H1 (cell line): ENCODE measurements at regions not wholly inside any gene's neighbourhood (a gene's known extent, or its start where the extent isn't known, plus 50 kb on each side); places are given as distances from the start of the nearest gene placed in this dataset.

Experiments
- CREB1 ChIP-seq: IDR thresholded peaks from 2 replicates; pipeline ENCODE4 v1.6.1; 2012; ENCODE audit warnings: inconsistent platforms
- CTBP2 ChIP-seq: IDR thresholded peaks from 2 replicates; pipeline ENCODE4 v1.7.0; 2011; ENCODE audit warnings: borderline replicate concordance, mild to moderate bottlenecking, moderate library complexity, mixed read lengths, low read length; ENCODE audit not compliant: insufficient read depth, insufficient read length
- SP1 ChIP-seq: IDR thresholded peaks from 2 replicates; pipeline ENCODE4 v1.6.1; 2011; ENCODE audit warnings: low read depth, low read length
- TAF7 ChIP-seq: optimal IDR thresholded peaks from 2 replicates; pipeline ENCODE3; 2011; ENCODE audit warnings: low read depth, mild to moderate bottlenecking, inconsistent platforms, low read length, moderate library complexity, borderline replicate concordance
- TCF12 ChIP-seq: IDR thresholded peaks from 2 replicates; pipeline ENCODE4 v1.6.1; 2011; ENCODE audit warnings: low read depth, mild to moderate bottlenecking, low read length
- TF ChIP-seq, protein P1 (sequence below), 3 experiments: IDR thresholded peaks; 1 replicate in 2 of 3; 2 replicates in 1 of 3; pipeline versions ENCODE4 v1.5.1 to v1.6.1; 2011; ENCODE audit warnings: low read length in 3 of 3, mild to moderate bottlenecking in 3 of 3, inconsistent platforms in 2 of 3, low read depth in 1 of 3, moderate library complexity in 1 of 3; ENCODE audit not compliant: insufficient read depth in 1 of 3; ENCODE audit errors: control extremely low read depth in 1 of 3
- TF ChIP-seq, protein P2 (sequence below): IDR thresholded peaks from 2 replicates; pipeline ENCODE4 v1.6.1; 2011; ENCODE audit warnings: low read depth, mild to moderate bottlenecking, low read length; ENCODE audit not compliant: insufficient read depth

DNA sequence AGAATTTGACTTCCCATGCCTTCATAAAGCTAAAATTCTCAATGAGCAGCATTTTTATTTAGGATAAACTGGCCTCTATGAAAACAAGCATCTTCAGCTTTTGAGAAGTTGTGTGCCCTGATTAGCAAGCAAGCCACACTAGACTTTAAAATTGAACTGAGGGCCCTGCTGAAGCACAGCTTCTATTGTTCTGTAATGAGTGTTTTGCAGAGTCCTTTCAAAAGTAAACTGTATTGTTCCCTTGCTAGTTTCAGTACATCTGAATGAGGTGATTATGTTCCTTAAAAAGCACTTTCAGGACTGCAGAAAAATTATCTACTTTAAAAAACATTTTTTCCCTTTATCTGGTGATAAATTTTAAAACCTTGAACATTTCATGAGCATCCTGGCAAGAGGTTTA lies 113.3 kb upstream of the PRPS1L1 start:
- TF ChIP-seq, protein P1, sequence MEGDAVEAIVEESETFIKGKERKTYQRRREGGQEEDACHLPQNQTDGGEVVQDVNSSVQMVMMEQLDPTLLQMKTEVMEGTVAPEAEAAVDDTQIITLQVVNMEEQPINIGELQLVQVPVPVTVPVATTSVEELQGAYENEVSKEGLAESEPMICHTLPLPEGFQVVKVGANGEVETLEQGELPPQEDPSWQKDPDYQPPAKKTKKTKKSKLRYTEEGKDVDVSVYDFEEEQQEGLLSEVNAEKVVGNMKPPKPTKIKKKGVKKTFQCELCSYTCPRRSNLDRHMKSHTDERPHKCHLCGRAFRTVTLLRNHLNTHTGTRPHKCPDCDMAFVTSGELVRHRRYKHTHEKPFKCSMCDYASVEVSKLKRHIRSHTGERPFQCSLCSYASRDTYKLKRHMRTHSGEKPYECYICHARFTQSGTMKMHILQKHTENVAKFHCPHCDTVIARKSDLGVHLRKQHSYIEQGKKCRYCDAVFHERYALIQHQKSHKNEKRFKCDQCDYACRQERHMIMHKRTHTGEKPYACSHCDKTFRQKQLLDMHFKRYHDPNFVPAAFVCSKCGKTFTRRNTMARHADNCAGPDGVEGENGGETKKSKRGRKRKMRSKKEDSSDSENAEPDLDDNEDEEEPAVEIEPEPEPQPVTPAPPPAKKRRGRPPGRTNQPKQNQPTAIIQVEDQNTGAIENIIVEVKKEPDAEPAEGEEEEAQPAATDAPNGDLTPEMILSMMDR (IDR thresholded peaks at IDR 0.05; ENCODE audit: control extremely low read depth in 1 of 3, insufficient read depth in 1 of 3, low read depth in 1 of 3, low read length in 3 of 3) = no peak
- TF ChIP-seq SP1 (no peak), TAF7 (no peak), TCF12 (no peak), CTBP2 (no peak), CREB1 (no peak)
- TF ChIP-seq, protein P2, sequence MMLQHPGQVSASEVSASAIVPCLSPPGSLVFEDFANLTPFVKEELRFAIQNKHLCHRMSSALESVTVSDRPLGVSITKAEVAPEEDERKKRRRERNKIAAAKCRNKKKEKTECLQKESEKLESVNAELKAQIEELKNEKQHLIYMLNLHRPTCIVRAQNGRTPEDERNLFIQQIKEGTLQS = no peak
